ACHN (cell line): ENCODE measurements at regions not wholly inside any gene's neighbourhood (a gene's known extent, or its start where the extent isn't known, plus 50 kb on each side); places are given as distances from the start of the nearest gene placed in this dataset.
"Not testable (repeated sequence)": the region's sequence is repeated elsewhere in the genome, so short reads cannot be mapped to it uniquely, and the experiment has no call there.

Experiments used
- DNase-seq: peaks from one replicate; pipeline ENCODE4 v3.0.0-alpha.2; 2015
- in situ Hi-C: cut with HindIII; loops from 2 replicates; pipeline ENCODE4 v1.10.0; 2017; ENCODE audit warnings: low sequenced_read_pairs, low pct_ligation_motif_present, low pct_unique_long_range_greater_than_20kb

DNA sequence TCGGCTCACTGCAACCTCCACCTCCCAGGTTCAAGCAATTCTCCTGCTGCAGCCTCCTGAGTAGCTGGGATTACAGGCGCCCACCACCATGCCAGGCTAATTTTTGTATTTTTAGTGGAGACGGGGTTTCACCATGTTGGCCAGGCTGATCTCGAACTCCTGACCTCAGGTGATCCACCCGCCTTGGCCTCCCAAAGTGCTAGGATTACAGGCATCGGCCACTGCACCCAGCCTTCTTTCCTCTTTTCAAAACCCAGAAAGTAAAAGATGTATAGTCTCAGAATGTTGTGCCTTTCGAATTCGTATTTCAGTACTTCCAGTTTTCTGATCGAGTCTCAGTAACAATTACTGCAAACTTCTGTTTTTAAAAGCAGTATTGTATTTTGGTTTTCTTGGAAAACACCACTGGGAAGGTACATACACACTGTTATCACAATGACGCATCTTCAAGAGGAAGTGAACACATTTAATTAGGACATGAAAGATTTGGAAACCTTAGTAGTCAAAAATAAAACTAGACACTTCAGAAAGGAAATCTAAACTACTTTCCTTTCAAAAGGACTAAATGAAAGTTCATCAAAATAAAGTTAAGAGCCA is 123.9 kb upstream of the TNFSF4 start:
- DNase-seq, in situ Hi-C loops: not testable (repeated sequence)

DNA sequence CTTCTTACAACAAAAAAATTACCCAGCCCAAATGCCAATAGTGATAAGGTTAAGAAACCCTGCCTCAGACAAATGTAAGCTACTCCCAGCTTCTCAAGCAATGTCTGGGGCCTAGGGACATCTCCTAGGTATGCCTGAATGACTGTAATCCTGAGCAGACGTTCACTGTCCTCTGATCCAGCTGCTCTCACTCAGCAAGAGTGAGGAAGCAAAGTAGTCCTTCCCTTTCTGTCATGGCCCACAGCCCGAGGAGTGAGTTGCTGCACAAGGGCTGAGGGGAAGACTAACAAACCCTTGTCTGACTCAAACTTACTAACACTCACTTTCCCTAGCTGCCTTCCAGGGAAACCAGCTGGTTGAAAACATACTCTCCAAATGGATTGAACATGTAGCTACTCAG is 124.9 kb upstream of the TNFSF4 start:
- in situ Hi-C loops: no loop called here
- no peak for DNase-seq

DNA sequence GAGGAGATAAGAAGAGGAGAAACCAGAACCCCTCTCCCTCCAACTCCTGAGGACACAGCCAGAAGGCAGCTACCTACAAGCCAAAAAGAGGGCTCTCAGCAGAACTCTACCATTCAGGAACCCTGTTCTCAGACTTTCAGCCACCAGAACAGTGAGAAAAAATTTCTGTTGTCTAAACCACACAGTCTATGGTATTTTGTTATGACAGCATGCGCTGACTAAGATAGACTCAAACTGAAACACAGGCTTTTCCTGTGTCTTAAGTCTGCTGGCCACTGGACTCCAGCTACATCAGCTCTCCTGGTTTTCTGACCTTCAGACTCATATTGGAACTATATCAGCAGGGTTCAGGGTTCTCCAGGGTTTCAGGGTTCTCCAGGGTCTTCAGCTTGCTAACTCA is 126.5 kb upstream of the TNFSF4 start:
- in situ Hi-C loops: no loop called here
- DNase-seq: no peak

DNA sequence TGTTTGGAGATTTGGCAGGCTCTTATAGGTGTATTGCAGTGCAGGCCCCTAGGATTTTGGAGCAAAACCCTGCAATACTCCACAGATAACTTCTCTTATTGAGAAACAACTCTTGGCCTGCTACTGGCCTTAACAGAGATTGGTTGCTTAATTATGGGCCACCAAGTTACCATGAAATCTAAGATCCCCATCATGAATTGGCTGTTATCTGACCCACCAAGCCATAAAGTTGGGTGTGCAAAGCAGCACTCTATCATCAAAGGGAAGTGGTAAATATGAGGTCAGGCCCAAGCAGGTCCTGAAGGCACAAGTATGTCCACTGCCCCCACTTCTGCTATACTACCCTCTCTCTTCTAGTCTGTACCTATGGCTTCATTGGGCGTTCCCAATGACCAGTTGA is 130.0 kb upstream of the TNFSF4 start:
- in situ Hi-C loops: no loop called here
- no peak for DNase-seq

- in situ Hi-C loops: no loop called here
- no peak for DNase-seq
Measured at GRCh38 chr1:173341307-173341706, 134.2 kb upstream of the TNFSF4 start.

DNA sequence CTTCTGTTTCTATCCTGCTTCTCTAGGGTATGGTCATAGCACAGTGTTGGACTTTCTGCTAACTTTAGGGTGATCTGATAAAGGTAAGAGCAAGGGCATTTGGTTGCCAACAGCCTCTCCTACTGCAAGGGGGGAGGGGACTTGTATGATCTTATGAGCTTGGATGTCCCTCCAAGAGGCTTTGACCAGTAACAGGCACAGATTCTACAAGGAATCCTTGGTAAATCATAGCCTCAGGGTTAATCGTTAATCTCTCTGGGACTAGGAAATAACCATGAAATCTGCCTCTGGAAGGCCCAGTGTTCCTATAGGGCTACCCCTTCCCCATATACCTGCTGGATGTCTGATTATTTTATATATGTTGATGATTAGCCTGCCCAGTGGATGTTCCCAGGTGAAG is 134.8 kb upstream of the TNFSF4 start:
- peak; percentile 19 for DNase-seq
- in situ Hi-C loops: no loop called here

DNA sequence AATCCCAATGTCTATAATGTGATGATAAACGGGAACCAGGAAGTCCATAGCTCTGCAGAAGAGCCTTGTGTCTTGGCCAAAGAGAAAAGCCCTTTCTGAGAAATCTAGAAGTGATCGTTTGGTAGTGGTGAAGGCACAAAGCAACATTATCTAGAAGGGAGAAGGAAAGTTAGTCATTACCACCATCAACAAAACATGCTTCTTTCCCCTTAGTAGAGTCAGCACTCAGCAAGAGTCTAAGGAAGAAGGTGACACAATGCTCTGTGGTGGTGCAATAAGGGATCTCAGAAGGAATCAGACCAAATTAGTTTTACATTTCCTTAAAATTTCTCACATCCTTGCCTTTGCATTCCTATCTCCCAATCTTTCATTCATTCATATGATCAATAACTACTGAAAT is 134.4 kb upstream of the PRDX6 start:
- in situ Hi-C loops: no loop called here
- DNase-seq: no peak

DNA sequence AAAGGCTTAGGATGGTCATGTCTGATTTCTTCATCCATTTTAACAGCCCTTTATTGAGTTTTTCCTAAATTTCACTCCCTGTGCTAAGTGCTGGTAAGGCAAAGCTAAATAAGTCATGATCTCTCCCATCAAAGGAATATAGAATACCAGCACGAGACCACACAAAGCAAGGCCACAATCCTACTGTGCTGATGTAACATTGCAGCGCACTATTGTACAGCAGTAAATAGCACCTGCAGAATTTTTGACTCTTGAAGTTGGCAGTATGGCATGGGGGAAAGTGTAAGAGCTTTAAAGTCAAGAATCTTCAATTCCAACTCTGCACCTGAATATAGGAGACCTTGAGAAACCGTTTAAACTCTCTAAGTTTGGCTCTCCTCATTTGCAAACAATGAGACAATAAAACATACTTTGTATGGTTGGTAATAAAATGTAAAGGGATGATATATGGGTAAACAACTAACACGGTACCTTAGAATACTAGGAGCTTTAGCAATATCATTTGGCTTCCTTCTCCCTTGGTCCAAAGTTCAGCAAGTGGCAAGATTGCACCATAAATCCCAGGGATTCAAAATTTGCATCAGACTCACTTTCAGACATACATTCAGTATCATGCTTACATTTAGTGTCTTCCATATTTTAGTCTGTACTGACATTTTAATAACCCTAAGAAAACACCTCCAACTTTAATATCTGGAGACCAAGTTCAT is 132.9 kb upstream of the PRDX6 start:
- in situ Hi-C loops: no loop called here
- no peak for DNase-seq

DNA sequence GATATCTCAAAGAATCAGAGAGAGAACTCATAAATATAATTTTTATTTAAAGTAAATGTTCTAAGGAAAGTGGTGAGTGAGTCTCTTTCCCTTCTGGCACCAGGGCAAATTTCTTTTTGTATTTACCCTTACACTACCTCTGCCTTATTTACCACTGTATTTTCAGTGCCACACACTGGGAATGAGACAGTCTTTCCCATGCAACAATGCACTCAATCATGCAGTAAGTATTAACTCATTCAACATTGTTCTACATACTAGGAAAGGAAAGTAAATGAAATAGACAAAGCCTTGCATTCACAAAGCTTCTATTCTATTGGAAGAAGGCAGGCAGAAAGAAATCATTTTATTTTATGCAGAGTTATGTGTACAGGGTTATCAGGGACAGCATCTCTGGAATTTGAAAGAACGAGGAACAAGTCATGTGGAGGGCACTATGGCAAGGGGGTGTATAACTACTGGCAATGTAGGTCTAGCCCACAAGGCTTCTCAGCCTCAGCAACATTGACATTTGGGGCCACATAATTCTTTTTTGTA is 129.8 kb upstream of the PRDX6 start:
- in situ Hi-C loops: no loop called here
- no peak for DNase-seq

GRCh38 chr1:173352635-173353034 is 124.5 kb upstream of the PRDX6 start:
- in situ Hi-C loops: not testable (repeated sequence)
- DNase-seq: peak; percentile 44

DNA sequence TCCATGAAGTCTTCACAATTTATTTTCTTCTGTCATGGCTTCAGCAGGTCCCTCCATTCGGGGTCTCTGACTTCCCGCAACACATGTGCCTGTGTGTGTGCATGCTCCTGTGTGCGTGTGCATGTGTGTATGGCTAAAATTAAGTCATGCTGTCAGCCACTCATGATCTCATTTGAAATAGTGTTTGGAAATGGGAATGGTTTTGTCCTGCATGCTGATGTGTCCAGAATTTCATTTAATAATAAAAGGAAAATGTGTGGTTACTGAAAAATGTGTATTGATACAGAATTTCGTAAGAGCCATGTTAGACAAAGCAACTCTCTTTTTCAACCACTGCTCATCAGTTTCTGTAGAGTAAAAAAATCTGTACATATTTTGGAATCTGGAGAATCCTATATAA is 123.8 kb upstream of the PRDX6 start:
- in situ Hi-C loops: no loop called here
- DNase-seq: no peak

DNA sequence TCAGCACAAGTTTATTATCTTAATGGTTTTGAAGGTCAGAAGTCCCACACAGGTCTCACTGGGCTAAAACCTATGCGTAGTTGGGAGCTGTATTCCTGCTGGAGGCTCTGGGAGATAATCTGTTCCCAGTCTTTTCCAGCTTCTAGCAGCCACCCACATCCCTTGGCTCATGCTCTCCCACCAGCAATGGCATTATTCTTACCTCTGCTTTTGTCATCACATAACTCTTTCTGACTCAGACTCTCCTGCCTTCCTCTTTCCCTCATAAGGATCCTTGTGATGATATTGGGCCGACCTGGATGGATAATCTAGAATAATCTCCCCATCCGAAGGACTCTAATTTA is 122.2 kb upstream of the PRDX6 start:
- no peak for DNase-seq
- in situ Hi-C loops: no loop called here

DNA sequence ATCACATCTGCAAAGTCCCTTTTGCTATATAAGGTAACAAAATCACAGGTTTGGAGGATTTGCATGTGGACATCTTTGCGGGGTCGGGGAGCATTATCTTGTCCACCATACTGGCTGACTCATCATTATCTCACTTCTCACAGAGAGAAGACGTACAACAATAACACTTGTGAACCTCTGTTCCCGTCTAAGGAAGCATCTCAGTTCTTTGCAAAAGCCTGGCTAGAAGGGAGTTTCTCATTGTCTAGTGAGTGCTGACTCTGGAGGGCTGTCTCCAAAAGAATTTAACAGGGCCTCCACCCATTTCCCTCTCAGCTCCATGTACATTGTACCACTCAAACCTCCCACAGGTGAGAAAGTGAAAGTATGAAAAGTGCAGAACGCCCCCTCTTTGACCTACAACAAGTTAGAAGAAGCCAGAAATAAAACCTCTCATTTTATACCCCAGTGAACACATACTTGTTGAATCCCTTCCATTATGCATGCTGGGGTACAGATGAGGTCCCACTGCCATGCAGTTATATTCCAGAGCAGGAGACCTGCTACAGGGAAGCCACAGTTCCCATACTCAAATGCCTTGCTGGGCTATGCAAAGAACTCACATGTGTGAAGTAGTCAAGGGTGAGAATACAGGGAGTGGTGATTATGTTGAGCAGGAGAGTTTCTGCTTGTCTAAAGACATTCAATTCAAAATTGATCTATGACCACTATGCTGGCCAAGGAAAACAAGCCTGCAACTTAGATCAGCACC is 121.7 kb upstream of the PRDX6 start:
- DNase-seq: no peak
- in situ Hi-C loops: no loop called here

GRCh38 chr1:173356191-173356762 is 120.9 kb upstream of the PRDX6 start:
- in situ Hi-C loops: no loop called here
- no peak for DNase-seq

DNA sequence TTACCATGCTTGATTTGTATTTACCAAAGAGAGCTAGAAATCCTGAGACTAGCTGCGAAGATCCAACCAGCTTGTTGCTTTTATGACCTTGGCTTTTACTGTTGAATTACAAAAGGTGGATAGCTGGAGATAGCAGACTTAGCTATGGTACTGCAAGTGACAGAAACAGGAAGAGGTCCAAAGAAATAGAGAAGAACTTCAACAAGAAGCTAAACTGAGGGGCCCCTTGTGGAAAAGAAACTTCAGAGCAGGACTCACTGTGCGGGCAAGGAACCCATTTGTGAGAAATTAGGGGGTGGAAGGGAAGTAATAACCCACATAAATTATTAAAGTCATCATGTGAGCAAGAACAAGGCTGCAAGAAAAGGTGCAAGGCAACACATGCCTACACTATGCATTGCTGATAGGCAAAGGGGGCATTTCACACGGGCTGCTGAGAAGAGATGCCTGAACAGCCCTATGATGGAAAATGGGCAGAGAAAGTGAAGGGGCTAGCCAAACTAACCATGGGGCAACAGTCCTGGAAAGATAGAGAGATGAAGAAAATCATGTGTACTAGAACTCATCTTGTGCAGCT is 116.6 kb upstream of the PRDX6 start:
- no peak for DNase-seq
- in situ Hi-C loops: no loop called here

- DNase-seq: no peak
Measured at GRCh38 chr1:173362543-173362942, 114.6 kb upstream of the PRDX6 start.

DNA sequence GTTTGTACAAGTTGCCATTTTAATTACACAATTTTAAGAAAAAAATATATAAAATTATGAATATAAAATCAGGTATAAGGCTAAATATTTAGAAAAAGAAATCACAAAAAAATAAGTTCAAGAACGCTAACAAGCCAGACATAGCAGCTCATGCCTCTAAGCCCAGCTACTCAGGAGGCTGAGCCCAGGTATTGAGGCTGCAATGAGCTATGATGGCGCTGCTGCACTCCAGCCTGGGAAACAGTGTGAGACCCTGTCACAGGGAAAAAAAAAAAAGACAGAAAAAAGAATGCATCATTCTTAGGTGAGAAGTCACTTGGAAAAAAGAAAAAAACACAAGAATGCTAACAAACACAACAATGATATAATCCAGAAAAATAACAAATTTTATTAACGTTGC is 112.3 kb upstream of the PRDX6 start:
- DNase-seq: peak; percentile 22
- in situ Hi-C loops: no loop called here

More at GRCh38 chr1:173362543-173362942, 114.6 kb upstream of the PRDX6 start:
- in situ Hi-C loops: no loop called here

GRCh38 chr1:173365341-173365740 is 111.8 kb upstream of the PRDX6 start:
- in situ Hi-C loops: no loop called here
- peak; percentile 54 for DNase-seq

DNA sequence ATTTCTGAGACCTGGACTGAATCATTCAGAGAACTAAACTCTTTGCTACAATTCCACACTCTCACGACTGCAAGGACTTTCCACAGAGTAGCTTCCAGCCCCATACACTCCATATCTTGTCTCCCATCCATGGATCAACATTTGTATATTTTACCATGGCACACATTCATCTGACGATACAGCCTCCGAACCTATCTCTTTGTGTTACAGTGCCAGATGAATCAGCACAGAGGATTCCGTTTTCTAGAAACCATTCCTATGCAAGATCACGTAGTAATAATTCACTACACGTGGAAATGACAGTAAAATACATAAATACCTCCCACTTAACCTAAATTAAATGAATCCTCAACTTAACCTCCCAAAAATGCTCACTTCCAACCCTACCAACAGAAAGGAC is 110.0 kb upstream of the PRDX6 start:
- in situ Hi-C loops: no loop called here
- no peak for DNase-seq
